ENCODE measurements at regions not wholly inside any gene's neighbourhood (a gene's known extent, or its start where the extent isn't known, plus 50 kb on each side); places are given as distances from the start of the nearest gene placed in this dataset.
"Not testable (repeated sequence)": the region's sequence is repeated elsewhere in the genome, so short reads cannot be mapped to it uniquely, and the experiment has no call there.

DNA sequence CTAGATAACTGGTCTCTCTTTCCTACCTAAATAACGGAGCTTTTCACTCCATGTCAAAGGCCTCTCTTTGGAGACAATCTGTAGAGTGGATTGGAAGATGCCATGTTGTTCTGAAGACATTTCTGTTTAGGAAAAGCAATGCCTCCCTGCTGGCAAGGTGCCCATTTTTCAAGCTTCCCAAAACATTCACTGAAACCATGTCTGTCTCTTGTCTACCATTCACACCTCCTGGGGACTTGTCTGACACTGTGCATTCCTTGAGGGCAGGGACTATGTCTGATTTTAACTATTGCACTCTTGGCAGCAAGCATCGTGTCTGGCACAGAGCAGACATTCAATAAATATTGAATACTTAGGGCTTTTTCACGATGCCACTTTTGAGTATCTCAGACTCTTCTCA, 528.9 kb upstream of the NRP1 start:
- WGBS, 2 experiments (ENCODE audit: insufficient coverage in 2 of 2): 83 to 92% methylated on average over 2 to 3 of the region's 3 CpGs
- Histone ChIP-seq H3K27ac (ENCODE audit: low read depth, low read length, severe bottlenecking) (no peak overlapping the region), H3K9me3 (ENCODE audit: control insufficient read depth, low read length) (no peaks in the 10 kb centered on the region), H3K4me3 (ENCODE audit: extremely low read depth, insufficient read depth, low read length, poor library complexity, severe bottlenecking) (no peak overlapping the region), H3K4me1 (ENCODE audit: control insufficient read depth, insufficient read depth, low read length, poor library complexity, severe bottlenecking) (no peaks in the 10 kb centered on the region), H3K36me3 (ENCODE audit: control insufficient read depth, insufficient read depth, low read length) (no peaks in the 10 kb centered on the region)

DNA sequence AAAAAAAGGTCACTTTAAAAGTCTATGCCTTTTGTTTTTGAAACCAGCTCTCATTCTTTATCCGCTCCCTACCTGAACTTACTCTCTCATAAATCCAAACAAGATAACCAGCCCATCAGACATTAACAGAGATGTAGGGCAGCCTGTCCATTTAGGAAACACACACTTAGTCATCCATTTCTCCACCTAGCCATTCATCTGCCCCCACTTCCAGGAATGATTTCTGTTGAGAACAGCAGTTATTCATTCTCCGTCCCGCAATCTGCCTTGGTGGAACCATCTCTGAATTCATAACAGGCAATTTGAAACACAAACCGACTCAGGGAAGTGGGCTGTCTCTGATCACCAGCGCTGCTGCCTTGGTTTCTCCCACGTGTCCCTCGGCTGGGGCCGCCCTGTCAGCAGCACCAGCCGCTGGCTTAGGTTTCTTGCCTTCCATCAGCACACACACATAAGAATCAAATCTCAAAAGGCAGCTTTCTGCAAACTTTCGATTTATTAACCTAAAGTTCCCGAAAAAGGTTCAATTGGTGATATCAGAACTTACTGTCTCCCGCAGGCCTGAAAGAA, 528.2 kb upstream of the NRP1 start:
- Histone ChIP-seq H3K36me3 (ENCODE audit: control insufficient read depth, insufficient read depth, low read length) (no peaks in the 10 kb centered on the region), H3K4me3 (ENCODE audit: extremely low read depth, insufficient read depth, low read length, poor library complexity, severe bottlenecking) (no peak overlapping the region), H3K27ac (ENCODE audit: low read depth, low read length, severe bottlenecking) (no peak overlapping the region), H3K9me3 (ENCODE audit: control insufficient read depth, low read length) (no peaks in the 10 kb centered on the region), H3K4me1 (ENCODE audit: control insufficient read depth, insufficient read depth, low read length, poor library complexity, severe bottlenecking) (no peaks in the 10 kb centered on the region)
- WGBS, 2 experiments (ENCODE audit: insufficient coverage in 2 of 2): 90 to 95% methylated on average over 11 of the region's 12 CpGs

DNA sequence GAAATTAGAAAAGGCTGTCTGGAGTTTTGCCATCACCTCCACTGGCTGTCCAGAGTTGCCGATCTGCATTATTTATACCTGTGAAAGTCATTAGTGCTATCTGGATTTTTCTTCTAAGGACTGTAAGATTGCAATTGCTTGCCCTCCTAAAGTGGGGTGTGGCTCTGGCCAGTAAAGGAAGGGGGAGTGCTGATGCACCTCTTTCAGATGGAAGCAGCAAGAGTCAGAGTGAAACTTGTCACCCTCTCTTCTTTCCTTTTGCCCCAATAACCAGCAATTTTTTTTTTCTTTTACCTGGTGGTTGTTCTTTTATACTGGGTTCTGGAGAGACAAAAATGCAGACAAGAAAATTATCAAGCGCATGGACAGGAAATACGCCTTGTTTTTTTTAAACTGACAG, 527.4 kb upstream of the NRP1 start:
- Histone ChIP-seq H3K4me3 (ENCODE audit: extremely low read depth, insufficient read depth, low read length, poor library complexity, severe bottlenecking) (no peak overlapping the region), H3K36me3 (ENCODE audit: control insufficient read depth, insufficient read depth, low read length) (no peaks in the 10 kb centered on the region), H3K4me1 (ENCODE audit: control insufficient read depth, insufficient read depth, low read length, poor library complexity, severe bottlenecking) (no peaks in the 10 kb centered on the region), H3K27ac (ENCODE audit: low read depth, low read length, severe bottlenecking) (no peak overlapping the region), H3K9me3 (ENCODE audit: control insufficient read depth, low read length) (no peaks in the 10 kb centered on the region)
- WGBS, 2 experiments (ENCODE audit: insufficient coverage in 2 of 2): 80 to 96% methylated on average over 1 to 2 of the region's 3 CpGs

DNA sequence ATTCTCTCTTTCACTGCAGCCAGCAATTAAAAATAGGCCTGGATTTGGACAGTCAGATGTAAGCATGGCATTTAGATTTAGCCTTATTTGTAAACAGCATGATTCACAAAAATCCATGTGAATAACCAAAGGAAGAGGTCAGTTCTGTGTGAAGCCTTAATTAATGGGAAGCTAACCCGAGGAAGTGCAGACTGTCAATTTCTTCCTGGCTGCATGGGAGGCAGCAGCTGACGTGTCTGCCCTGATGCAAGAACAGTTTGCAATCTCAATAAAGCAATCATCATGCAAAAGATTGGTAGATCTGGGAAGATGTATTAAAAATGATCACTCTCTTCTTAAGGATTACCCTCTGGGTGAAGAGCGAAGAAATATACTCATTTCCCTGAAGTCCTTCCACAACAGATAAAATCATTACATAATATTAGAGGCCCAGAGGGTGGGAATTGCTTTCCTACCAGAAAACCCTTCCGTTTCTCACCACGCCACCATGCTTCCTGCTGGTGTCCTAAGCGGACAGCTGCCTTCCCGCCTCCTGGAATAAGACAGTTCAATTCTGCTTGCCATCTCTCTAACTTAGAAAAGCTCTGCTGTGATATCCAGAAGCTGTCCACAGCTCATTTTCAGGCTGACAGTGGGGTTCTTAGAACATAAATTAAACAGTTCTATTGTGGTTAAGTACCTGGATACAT, 526.7 kb upstream of the NRP1 start:
- H3K4me1 ChIP-seq (ENCODE audit: control insufficient read depth, insufficient read depth, low read length, poor library complexity, severe bottlenecking): no peaks in the 10 kb centered on the region
- H3K36me3 ChIP-seq (ENCODE audit: control insufficient read depth, insufficient read depth, low read length): no peaks in the 10 kb centered on the region
- H3K9me3 ChIP-seq (ENCODE audit: control insufficient read depth, low read length): no peaks in the 10 kb centered on the region
- 80 to 90% methylated on average over 4 of the region's 7 CpGs for WGBS, 2 experiments (ENCODE audit: insufficient coverage in 2 of 2)
- H3K4me3 ChIP-seq (ENCODE audit: extremely low read depth, insufficient read depth, low read length, poor library complexity, severe bottlenecking): no peak overlapping the region
- H3K27ac ChIP-seq (ENCODE audit: low read depth, low read length, severe bottlenecking): no peak overlapping the region

DNA sequence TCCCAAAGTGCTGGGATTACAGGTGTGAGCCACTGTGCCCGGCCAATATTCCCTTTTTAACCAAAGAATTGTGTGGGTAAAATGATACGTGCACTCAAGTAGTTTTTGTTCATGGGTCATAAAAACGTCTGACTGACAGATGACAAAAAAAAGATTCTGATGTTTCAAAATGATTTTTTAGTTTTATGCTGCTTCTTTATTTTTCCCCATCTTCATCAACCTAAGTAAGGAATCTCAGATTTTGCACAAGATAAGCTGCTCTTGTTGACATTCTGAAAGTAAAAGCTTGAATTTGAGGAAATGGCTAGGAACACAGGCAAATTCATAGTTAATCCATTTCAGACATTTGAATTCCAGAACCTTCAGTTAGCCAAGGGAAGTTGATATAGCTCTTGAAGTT, 526.1 kb upstream of the NRP1 start:
- no peak overlapping the region for H3K27ac ChIP-seq (ENCODE audit: low read depth, low read length, severe bottlenecking)
- no peaks in the 10 kb centered on the region for H3K36me3 ChIP-seq (ENCODE audit: control insufficient read depth, insufficient read depth, low read length)
- no peak overlapping the region for H3K4me3 ChIP-seq (ENCODE audit: extremely low read depth, insufficient read depth, low read length, poor library complexity, severe bottlenecking)
- 100% methylated on average over 1 of the region's 3 CpGs for WGBS, 2 experiments (ENCODE audit: insufficient coverage in 2 of 2)
- H3K9me3 ChIP-seq (ENCODE audit: control insufficient read depth, low read length): no peaks in the 10 kb centered on the region
- H3K4me1 ChIP-seq (ENCODE audit: control insufficient read depth, insufficient read depth, low read length, poor library complexity, severe bottlenecking): no peaks in the 10 kb centered on the region

DNA sequence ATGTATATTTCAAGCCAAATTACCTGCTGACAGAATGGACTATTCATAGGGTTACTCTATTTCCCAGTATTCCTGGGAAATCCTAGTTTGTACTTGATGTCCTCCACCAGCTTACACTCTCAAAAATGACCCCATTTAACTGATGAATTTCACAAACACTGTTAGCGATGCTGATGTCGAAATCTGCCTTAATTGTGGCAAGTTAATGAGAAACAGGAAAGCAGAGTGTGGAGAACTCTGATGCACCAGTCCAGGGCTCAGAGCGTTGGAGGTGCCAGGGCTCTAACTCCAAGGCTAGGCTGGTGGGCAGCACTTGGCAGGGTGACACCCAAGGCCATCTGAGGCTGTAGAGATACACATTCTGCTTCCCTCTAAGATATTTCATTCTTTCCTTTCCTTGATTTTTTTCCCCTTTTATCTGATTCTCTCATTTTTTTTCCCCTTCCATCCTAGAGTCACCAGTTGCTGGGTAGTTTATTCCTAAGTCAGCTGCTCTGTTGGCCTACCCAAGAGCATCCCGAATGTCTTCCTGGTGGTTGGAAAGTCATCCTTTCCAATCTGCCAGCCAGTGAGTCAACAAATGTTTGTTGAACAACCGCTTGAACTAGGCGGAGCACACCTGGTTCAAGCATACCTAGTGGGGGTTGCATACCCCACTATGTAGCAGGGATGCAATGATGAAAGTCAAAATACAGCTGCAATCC, 525.0 kb upstream of the NRP1 start:
- no peaks in the 10 kb centered on the region for H3K36me3 ChIP-seq (ENCODE audit: control insufficient read depth, insufficient read depth, low read length)
- H3K27ac ChIP-seq (ENCODE audit: low read depth, low read length, severe bottlenecking): no peak overlapping the region
- WGBS, 2 experiments (ENCODE audit: insufficient coverage in 2 of 2): 94 to 95% methylated on average over 6 of the region's 6 CpGs
- no peaks in the 10 kb centered on the region for H3K4me1 ChIP-seq (ENCODE audit: control insufficient read depth, insufficient read depth, low read length, poor library complexity, severe bottlenecking)
- H3K9me3 ChIP-seq (ENCODE audit: control insufficient read depth, low read length): no peaks in the 10 kb centered on the region
- no peak overlapping the region for H3K4me3 ChIP-seq (ENCODE audit: extremely low read depth, insufficient read depth, low read length, poor library complexity, severe bottlenecking)

DNA sequence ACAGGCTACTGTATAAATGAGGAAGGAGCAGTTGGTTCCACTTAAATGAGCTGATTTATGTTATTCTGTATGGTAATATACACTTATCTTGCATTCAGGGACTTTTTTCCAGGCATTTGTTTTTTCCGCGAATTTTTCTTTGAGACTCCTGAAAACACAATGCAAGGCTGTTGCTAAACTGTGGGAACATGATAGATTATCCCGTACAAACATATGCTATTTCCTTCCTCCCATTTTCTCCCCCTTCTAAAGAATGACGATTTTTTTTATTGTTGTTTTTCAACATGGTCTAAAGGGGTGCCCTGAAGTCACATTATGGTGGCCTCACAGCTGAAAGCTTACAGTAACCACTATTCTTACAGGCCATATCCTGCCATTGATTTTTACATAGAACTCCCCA, 523.9 kb upstream of the NRP1 start:
- H3K4me3 ChIP-seq (ENCODE audit: extremely low read depth, insufficient read depth, low read length, poor library complexity, severe bottlenecking): no peak overlapping the region
- no peaks in the 10 kb centered on the region for H3K9me3 ChIP-seq (ENCODE audit: control insufficient read depth, low read length)
- H3K36me3 ChIP-seq (ENCODE audit: control insufficient read depth, insufficient read depth, low read length): no peaks in the 10 kb centered on the region
- no peaks in the 10 kb centered on the region for H3K4me1 ChIP-seq (ENCODE audit: control insufficient read depth, insufficient read depth, low read length, poor library complexity, severe bottlenecking)
- no CpG with 5 or more reads among the region's 4 CpGs for WGBS, 2 experiments (ENCODE audit: insufficient coverage in 2 of 2)
- no peak overlapping the region for H3K27ac ChIP-seq (ENCODE audit: low read depth, low read length, severe bottlenecking)

DNA sequence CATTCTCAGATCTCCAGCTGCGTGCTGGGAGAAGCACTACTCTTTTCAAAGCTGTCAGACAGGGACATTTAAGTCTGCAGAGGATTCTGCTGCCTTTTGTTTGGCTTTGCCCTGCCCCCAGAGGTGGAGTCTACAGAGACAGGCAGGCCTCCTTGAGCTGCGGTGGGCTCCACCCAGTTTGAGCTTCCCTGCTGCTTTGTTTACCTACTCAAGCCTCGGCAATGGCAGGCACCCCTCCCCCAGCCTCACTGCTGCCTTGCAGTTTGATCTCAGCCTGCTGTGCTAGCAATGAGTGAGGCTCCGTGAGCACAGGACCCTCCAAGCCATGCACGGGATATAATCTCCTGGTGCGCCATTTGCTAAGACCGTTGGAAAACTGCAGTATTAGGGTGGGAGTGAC, 518.8 kb upstream of the NRP1 start:
- 90 to 92% methylated on average over 5 to 7 of the region's 7 CpGs for WGBS, 2 experiments (ENCODE audit: insufficient coverage in 2 of 2)
- H3K4me1 ChIP-seq (ENCODE audit: control insufficient read depth, insufficient read depth, low read length, poor library complexity, severe bottlenecking); H3K9me3 ChIP-seq (ENCODE audit: control insufficient read depth, low read length); H3K36me3 ChIP-seq (ENCODE audit: control insufficient read depth, insufficient read depth, low read length); H3K4me3 ChIP-seq (ENCODE audit: extremely low read depth, insufficient read depth, low read length, poor library complexity, severe bottlenecking); H3K27ac ChIP-seq (ENCODE audit: low read depth, low read length, severe bottlenecking): not testable (repeated sequence)

DNA sequence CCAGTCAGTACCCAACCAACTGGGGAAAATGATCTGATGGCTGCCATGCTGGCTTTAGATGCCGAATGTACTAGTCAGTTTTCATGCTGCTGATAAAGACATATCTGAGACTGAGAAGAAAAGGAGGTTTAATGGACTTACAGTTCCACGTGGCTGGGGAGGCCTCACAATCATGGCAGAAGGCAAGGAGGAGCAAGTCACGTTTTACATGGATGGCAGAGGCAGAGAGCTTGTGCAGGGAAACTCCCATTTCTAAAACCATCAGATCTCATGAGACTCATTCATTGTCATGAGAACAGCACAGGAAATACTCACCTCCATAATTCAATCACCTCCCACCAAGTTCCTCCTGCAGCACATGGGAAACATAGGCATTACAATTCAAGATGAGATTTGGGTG, 508.9 kb upstream of the NRP1 start:
- Histone ChIP-seq H3K27ac (ENCODE audit: low read depth, low read length, severe bottlenecking) (no peak overlapping the region), H3K4me3 (ENCODE audit: extremely low read depth, insufficient read depth, low read length, poor library complexity, severe bottlenecking) (no peak overlapping the region), H3K4me1 (ENCODE audit: control insufficient read depth, insufficient read depth, low read length, poor library complexity, severe bottlenecking) (no peaks in the 10 kb centered on the region), H3K9me3 (ENCODE audit: control insufficient read depth, low read length) (peaks cover 8% of the 10 kb centered on the region), H3K36me3 (ENCODE audit: control insufficient read depth, insufficient read depth, low read length) (no peaks in the 10 kb centered on the region)
- WGBS, 2 experiments (ENCODE audit: insufficient coverage in 2 of 2): 87 to 93% methylated on average over 2 to 3 of the region's 3 CpGs

DNA sequence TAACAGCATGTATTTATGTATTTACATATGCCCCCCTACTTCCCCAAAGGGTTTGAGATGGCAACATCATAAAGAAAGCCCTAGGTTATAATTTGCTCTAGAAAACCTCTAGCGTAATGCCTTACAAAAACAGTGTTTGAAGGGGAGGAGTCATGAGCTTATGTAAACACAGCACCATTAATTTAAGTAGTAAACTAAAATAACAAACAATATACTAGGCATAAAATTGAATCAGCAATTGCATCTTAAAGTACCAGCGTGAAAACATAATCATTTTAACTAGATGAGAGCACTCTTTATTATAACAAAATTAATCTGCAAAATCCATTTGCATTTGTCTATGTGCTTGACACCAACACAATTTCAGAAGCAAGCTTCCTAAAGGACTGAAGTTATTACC, 507.2 kb upstream of the NRP1 start:
- WGBS, 2 experiments (ENCODE audit: insufficient coverage in 2 of 2): no CpG with 5 or more reads among the region's 2 CpGs
- no peak overlapping the region for H3K27ac ChIP-seq (ENCODE audit: low read depth, low read length, severe bottlenecking)
- H3K9me3 ChIP-seq (ENCODE audit: control insufficient read depth, low read length): peaks cover 8% of the 10 kb centered on the region
- no peak overlapping the region for H3K4me3 ChIP-seq (ENCODE audit: extremely low read depth, insufficient read depth, low read length, poor library complexity, severe bottlenecking)
- no peaks in the 10 kb centered on the region for H3K36me3 ChIP-seq (ENCODE audit: control insufficient read depth, insufficient read depth, low read length)
- no peaks in the 10 kb centered on the region for H3K4me1 ChIP-seq (ENCODE audit: control insufficient read depth, insufficient read depth, low read length, poor library complexity, severe bottlenecking)

DNA sequence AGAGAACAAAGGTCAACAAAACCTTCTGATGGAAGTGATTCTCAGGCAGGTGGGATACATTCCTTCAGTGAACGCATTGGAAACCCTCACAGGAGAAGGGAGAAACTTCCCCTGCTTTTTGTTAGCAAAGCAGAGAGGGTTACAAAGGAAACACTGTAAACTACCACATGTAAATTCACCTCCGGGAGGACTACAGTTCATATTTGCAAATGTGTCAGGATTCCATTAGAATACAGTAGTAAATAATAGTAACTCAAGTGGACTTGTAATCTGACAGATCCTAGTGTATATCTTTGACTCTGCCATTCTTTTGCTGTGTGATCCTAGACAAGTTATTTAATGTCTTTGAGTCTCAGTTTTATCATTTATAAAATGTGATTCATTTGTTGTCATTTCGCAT, 504.3 kb upstream of the NRP1 start:
- WGBS, 2 experiments (ENCODE audit: insufficient coverage in 2 of 2): 100% methylated on average over 1 of the region's 3 CpGs
- Histone ChIP-seq H3K4me1 (ENCODE audit: control insufficient read depth, insufficient read depth, low read length, poor library complexity, severe bottlenecking) (no peaks in the 10 kb centered on the region), H3K9me3 (ENCODE audit: control insufficient read depth, low read length) (peaks cover 8% of the 10 kb centered on the region), H3K4me3 (ENCODE audit: extremely low read depth, insufficient read depth, low read length, poor library complexity, severe bottlenecking) (no peak overlapping the region), H3K27ac (ENCODE audit: low read depth, low read length, severe bottlenecking) (no peak overlapping the region), H3K36me3 (ENCODE audit: control insufficient read depth, insufficient read depth, low read length) (no peaks in the 10 kb centered on the region)
